H9 (cell line): ENCODE measurements at regions not wholly inside any gene's neighbourhood (a gene's known extent, or its start where the extent isn't known, plus 50 kb on each side); places are given as distances from the start of the nearest gene placed in this dataset.

ENCODE experiments used
- DNase-seq: peaks from one replicate; pipeline ENCODE4 v3.0.0-alpha.2; 2017
- H2AFZ ChIP-seq: one replicate; pipeline ENCODE4 v1.6.1; 2013; ENCODE audit warnings: mild to moderate bottlenecking, low read length, control low read depth, moderate library complexity
- H2AK5ac ChIP-seq: 2 replicates; pipeline ENCODE4 v1.6.1; 2013; ENCODE audit warnings: low read length, control low read depth, mixed read lengths; ENCODE audit not compliant: insufficient read length
- H2BK120ac ChIP-seq: one replicate; pipeline ENCODE4 v1.6.1; 2013; ENCODE audit warnings: low read depth, mild to moderate bottlenecking, low read length, control low read depth, inconsistent platforms; ENCODE audit not compliant: poor library complexity, severe bottlenecking
- H2BK12ac ChIP-seq: 2 replicates; pipeline ENCODE4 v1.6.1; 2013; ENCODE audit warnings: low read length, control low read depth, mixed read lengths, low read depth; ENCODE audit not compliant: insufficient read length
- H2BK15ac ChIP-seq: 2 replicates; pipeline ENCODE4 v1.6.1; 2013; ENCODE audit warnings: low read depth, low read length, control low read depth
- H2BK20ac ChIP-seq: one replicate; pipeline ENCODE4 v1.6.1; 2013; ENCODE audit warnings: low read depth, mild to moderate bottlenecking, low read length, control low read depth, inconsistent platforms; ENCODE audit not compliant: poor library complexity, severe bottlenecking
- H2BK5ac ChIP-seq: 2 replicates; pipeline ENCODE4 v1.6.1; 2013; ENCODE audit warnings: low read length, control low read depth, mixed read lengths; ENCODE audit not compliant: insufficient read length
- H3K14ac ChIP-seq: 2 replicates; pipeline ENCODE4 v1.6.1; 2013; ENCODE audit warnings: low read length, control low read depth; ENCODE audit not compliant: insufficient read depth
- H3K18ac ChIP-seq: 2 replicates; pipeline ENCODE4 v1.6.1; 2013; ENCODE audit warnings: low read depth, mild to moderate bottlenecking, mixed read lengths, low read length, control low read depth; ENCODE audit not compliant: insufficient read length
- H3K23ac ChIP-seq: 2 replicates; pipeline ENCODE4 v1.6.1; 2013; ENCODE audit warnings: low read length, control low read depth, mixed read lengths, low read depth; ENCODE audit not compliant: insufficient read length
- H3K23me2 ChIP-seq: 2 replicates; pipeline ENCODE4 v1.6.1; 2013; ENCODE audit warnings: low read depth, mild to moderate bottlenecking, mixed read lengths, low read length, control low read depth; ENCODE audit not compliant: insufficient read length, poor library complexity, severe bottlenecking
- H3K27ac ChIP-seq: 2 replicates; pipeline ENCODE4 v1.5.1; 2013; ENCODE audit warnings: low read length, control low read depth, mixed read lengths, low read depth; ENCODE audit not compliant: insufficient read length
- H3K27me3 ChIP-seq: 2 replicates; pipeline ENCODE4 v1.6.1; 2013; ENCODE audit warnings: low read length, control low read depth, inconsistent platforms; ENCODE audit not compliant: insufficient read depth
- H3K4ac ChIP-seq: 2 replicates; pipeline ENCODE4 v1.6.1; 2013; ENCODE audit warnings: low read depth, mild to moderate bottlenecking, control low read depth, inconsistent platforms, low read length, moderate library complexity
- H3K4me1 ChIP-seq: 2 replicates; pipeline ENCODE4 v1.6.1; 2013; ENCODE audit warnings: low read length, control low read depth, inconsistent platforms; ENCODE audit not compliant: insufficient read depth
- H3K4me2 ChIP-seq: 2 replicates; pipeline ENCODE4 v1.6.1; 2013; ENCODE audit warnings: low read length, control low read depth, mixed read lengths; ENCODE audit not compliant: insufficient read length, insufficient read depth
- H3K56ac ChIP-seq: 2 replicates; pipeline ENCODE4 v1.6.1; 2013; ENCODE audit warnings: low read depth, mild to moderate bottlenecking, mixed read lengths, low read length, control low read depth; ENCODE audit not compliant: insufficient read length
- H3K79me1 ChIP-seq: 2 replicates; pipeline ENCODE4 v1.6.1; 2013; ENCODE audit warnings: low read depth, mild to moderate bottlenecking, moderate library complexity, low read length, control low read depth, inconsistent platforms; ENCODE audit not compliant: insufficient read depth, poor library complexity, severe bottlenecking
- H3K79me2 ChIP-seq: 2 replicates; pipeline ENCODE4 v1.6.1; 2013; ENCODE audit warnings: low read length, control low read depth, inconsistent platforms; ENCODE audit not compliant: insufficient read depth
- H3K9ac ChIP-seq: 2 replicates; pipeline ENCODE4 v1.6.1; 2013; ENCODE audit warnings: low read length, control low read depth, mixed read lengths; ENCODE audit not compliant: insufficient read length; ENCODE audit errors: extremely low read depth
- H3K9me3 ChIP-seq: one replicate; pipeline ENCODE4 v1.6.1; 2013; ENCODE audit warnings: low read depth, low read length, inconsistent platforms; ENCODE audit not compliant: control insufficient read depth
- H3T11ph ChIP-seq: one replicate; pipeline ENCODE4 v1.6.1; 2013; ENCODE audit warnings: mild to moderate bottlenecking, low read length, control low read depth, inconsistent platforms
- H4K20me1 ChIP-seq: one replicate; pipeline ENCODE4 v1.6.1; 2013; ENCODE audit not compliant: control insufficient read depth, insufficient read length, insufficient read depth
- H4K5ac ChIP-seq: 2 replicates; pipeline ENCODE4 v1.6.1; 2013; ENCODE audit warnings: low read depth, mild to moderate bottlenecking, mixed read lengths, low read length, control low read depth; ENCODE audit not compliant: insufficient read length
- H4K8ac ChIP-seq: replicated peaks from 2 replicates; pipeline ENCODE4 v1.6.1; 2013; ENCODE audit warnings: low read length, control low read depth, mixed read lengths, low read depth; ENCODE audit not compliant: insufficient read length
- H4K91ac ChIP-seq: 2 replicates; pipeline ENCODE4 v1.6.1; 2013; ENCODE audit warnings: low read depth, mild to moderate bottlenecking, moderate library complexity, mixed read lengths, low read length, control low read depth; ENCODE audit not compliant: insufficient read length
- H3K27ac Mint-ChIP-seq, 3 experiments: 2 replicates in 2 of 3; 3 replicates in 1 of 3; pipeline ENCODE4 v1.8.0; 2020 to 2021; ENCODE audit warnings: mixed read lengths in 3 of 3, mild to moderate bottlenecking in 1 of 3, moderate library complexity in 1 of 3
- H3K27me3 Mint-ChIP-seq: 2 replicates; pipeline ENCODE4 v1.8.0; 2021; ENCODE audit warnings: low read depth, mild to moderate bottlenecking, moderate library complexity, mixed read lengths
- H3K36me3 Mint-ChIP-seq, 3 experiments: 2 replicates in 2 of 3; 3 replicates in 1 of 3; pipeline ENCODE4 v1.8.0; 2020 to 2021; ENCODE audit warnings: low read depth in 3 of 3, mixed read lengths in 3 of 3; ENCODE audit not compliant: insufficient read depth in 1 of 3
- H3K4me1 Mint-ChIP-seq, 2 experiments: 2 replicates each; pipeline ENCODE4 v1.8.0; 2020; ENCODE audit warnings: mixed read lengths in 2 of 2
- H3K4me3 Mint-ChIP-seq, 2 experiments: 2 replicates in 1 of 2; 3 replicates in 1 of 2; pipeline ENCODE4 v1.8.0; 2020 to 2021; ENCODE audit warnings: mild to moderate bottlenecking in 2 of 2, mixed read lengths in 2 of 2, moderate library complexity in 1 of 2
- H3K9me3 Mint-ChIP-seq, 2 experiments: 2 replicates in 1 of 2; 3 replicates in 1 of 2; pipeline ENCODE4 v1.8.0; 2020; ENCODE audit warnings: mild to moderate bottlenecking in 2 of 2, mixed read lengths in 2 of 2, moderate library complexity in 1 of 2
- CTCF ChIP-seq: fragments of 200-600 bp; sonication (generic); conservative IDR thresholded peaks from 3 replicates; pipeline ENCODE4 v1.8.0; 2021; ENCODE audit warnings: antibody characterized with exemption, mild to moderate bottlenecking
- WGBS: extraction: QIAGEN DNeasy Blood & Tissue Kit; methylation state at CpG from one replicate; pipeline ENCODE4 v1.1.7; 2013; ENCODE audit warnings: missing lambda C conversion rate, low lambda C conversion rate, mixed read lengths; ENCODE audit not compliant: insufficient read length; ENCODE audit errors: extremely low coverage; 5-methylcytosine and 5-hydroxymethylcytosine counted together

GRCh38 chr2:238509903-238510302 is 83.2 kb downstream of the ASB1 start:
- Histone ChIP-seq H3K27me3 (no peaks in the 10 kb centered on the region), H3K4me1 (no peaks in the 10 kb centered on the region; the same call in 1 of the 2 replicates), H3K27ac (no peak overlapping the region), H4K5ac (no peak overlapping the region), H3K4me2 (no peak overlapping the region), H2BK15ac (no peak overlapping the region), H2BK120ac (no peak overlapping the region), H4K91ac (no peak overlapping the region), H2BK12ac (no peak overlapping the region), H3T11ph (no peak overlapping the region), H4K8ac (no peak overlapping the region), H4K20me1 (no peaks in the 10 kb centered on the region), H3K18ac (peak overlapping the region; percentile 13), H3K79me2 (no peaks in the 10 kb centered on the region), H2AK5ac (no peak overlapping the region), H3K23ac (no peak overlapping the region), H3K9me3 (no peaks in the 10 kb centered on the region), H3K23me2 (no peaks in the 10 kb centered on the region), H3K9ac (no peak overlapping the region), H3K4ac (no peak overlapping the region), H3K14ac (no peak overlapping the region), H2BK20ac (no peak overlapping the region), H2BK5ac (no peak overlapping the region), H3K79me1 (no peaks in the 10 kb centered on the region), H2AFZ (no peak overlapping the region), H3K56ac (no peak overlapping the region)
- peaks cover 17% of the 10 kb centered on the region for H3K27me3 Mint-ChIP-seq
- TF ChIP-seq CTCF: no peak
- H3K36me3 Mint-ChIP-seq: peaks cover 3 to 8% (median 5%) of the 10 kb centered on the region in 3 experiments; a peak in 5 of 7 replicates
- peak overlapping the region in 2 of 3 experiments; percentile 85 to 92; a peak in 3 of 7 replicates for H3K27ac Mint-ChIP-seq
- H3K4me3 Mint-ChIP-seq: peak overlapping the region in 1 of 2 experiments; percentile 50; a peak in 1 of 5 replicates
- H3K4me1 Mint-ChIP-seq: peaks cover 30 to 56% of the 10 kb centered on the region in 2 experiments
- no peak for DNase-seq
- no CpG with 5 or more reads among the region's 7 CpGs for WGBS
- H3K9me3 Mint-ChIP-seq: peaks cover 9% of the 10 kb centered on the region in 2 experiments
